ENCODE measurements at regions not wholly inside any gene's neighbourhood (a gene's known extent, or its start where the extent isn't known, plus 50 kb on each side); places are given as distances from the start of the nearest gene placed in this dataset.

DNA sequence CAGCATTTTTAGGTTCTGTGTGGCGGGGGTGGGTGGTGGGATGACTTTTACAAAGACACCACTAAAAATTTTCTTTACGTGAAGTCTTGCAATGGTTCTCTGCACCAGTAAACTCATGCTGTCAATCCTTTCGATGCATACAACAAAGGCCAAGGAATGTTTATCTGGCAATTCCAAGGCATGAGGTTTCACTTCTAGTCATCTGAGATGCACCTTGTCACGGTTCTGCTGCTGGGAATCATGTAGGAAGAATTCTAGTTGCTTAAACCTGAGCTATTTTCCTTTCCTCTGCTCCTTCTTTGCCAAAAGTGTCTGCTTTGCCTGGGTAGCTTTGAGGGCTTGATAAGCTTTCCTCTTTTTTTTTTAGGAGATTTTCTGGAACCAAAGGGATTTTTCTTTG is 1204.5 kb upstream of the SEMA6A start:
- Histone ChIP-seq H2AFZ (no peak overlapping the region), H3K27me3 (ENCODE audit: insufficient read depth, low read depth) (peaks cover 6% of the 10 kb centered on the region; the same call in 1 of the 2 replicates), H3K79me2 (ENCODE audit: low read depth) (no peaks in the 10 kb centered on the region), H3K36me3 (ENCODE audit: low read depth) (no peaks in the 10 kb centered on the region), H3K27ac (no peak overlapping the region), H3K9me2 (ENCODE audit: insufficient read depth) (no peaks in the 10 kb centered on the region), H3K4me1 (replicated peaks; ENCODE audit: insufficient read depth) (no peaks in the 10 kb centered on the region), H4K20me1 (ENCODE audit: insufficient read depth) (no peaks in the 10 kb centered on the region), H3K9me3 (ENCODE audit: insufficient read depth, low read depth) (no peaks in the 10 kb centered on the region), H3F3A (ENCODE audit: insufficient read depth, low read depth) (no peaks in the 10 kb centered on the region), H3K4me2 (no peak overlapping the region), H3K4me3 (no peak overlapping the region)
- POLR2A ChIA-PET (ENCODE audit: unreplicated experiment): no interaction called here
- no peak for DNase-seq
- intact Hi-C loops (cut with micrococcal nuclease; ENCODE audit: unreplicated experiment): no loop called here
- no TSS peak for BruUV-seq (replicated peaks)
- no peak for TF ChIP-seq CTCF (conservative IDR thresholded peaks at IDR 0.05)
- TF ChIP-seq EZH2 (IDR thresholded peaks at IDR 0.05; ENCODE audit: low read depth): no peak
- CTCF ChIA-PET: no interaction called here

GRCh38 chr5:117776977-117777376 is 1202.4 kb upstream of the SEMA6A start:
- no peaks in the 10 kb centered on the region for H3K36me3 ChIP-seq (ENCODE audit: low read depth)
- H3K27ac ChIP-seq: no peak overlapping the region
- H4K20me1 ChIP-seq (ENCODE audit: insufficient read depth): no peaks in the 10 kb centered on the region
- no peak for TF ChIP-seq CTCF (conservative IDR thresholded peaks at IDR 0.05)
- no peak for TF ChIP-seq EZH2 (IDR thresholded peaks at IDR 0.05; ENCODE audit: low read depth)
- CTCF ChIA-PET: no interaction called here
- POLR2A ChIA-PET (ENCODE audit: unreplicated experiment): no interaction called here
- peaks cover 6% of the 10 kb centered on the region; the same call in 1 of the 2 replicates for H3K27me3 ChIP-seq (ENCODE audit: insufficient read depth, low read depth)
- no peak for DNase-seq
- no peak overlapping the region for H3K4me2 ChIP-seq
- H3F3A ChIP-seq (ENCODE audit: insufficient read depth, low read depth): no peaks in the 10 kb centered on the region
- no peaks in the 10 kb centered on the region for H3K79me2 ChIP-seq (ENCODE audit: low read depth)
- H2AFZ ChIP-seq: no peak overlapping the region
- intact Hi-C loops (cut with micrococcal nuclease; ENCODE audit: unreplicated experiment): no loop called here
- no TSS peak for BruUV-seq (replicated peaks)
- H3K4me1 ChIP-seq (replicated peaks; ENCODE audit: insufficient read depth): no peaks in the 10 kb centered on the region
- no peaks in the 10 kb centered on the region for H3K9me3 ChIP-seq (ENCODE audit: insufficient read depth, low read depth)
- H3K9me2 ChIP-seq (ENCODE audit: insufficient read depth): no peaks in the 10 kb centered on the region
- H3K4me3 ChIP-seq: no peak overlapping the region

- H3F3A ChIP-seq (ENCODE audit: insufficient read depth, low read depth): no peaks in the 10 kb centered on the region
- POLR2A ChIA-PET (ENCODE audit: unreplicated experiment): no interaction called here
- H3K4me1 ChIP-seq (replicated peaks; ENCODE audit: insufficient read depth): no peaks in the 10 kb centered on the region
- H3K36me3 ChIP-seq (ENCODE audit: low read depth): no peaks in the 10 kb centered on the region
- no peak for TF ChIP-seq EZH2 (IDR thresholded peaks at IDR 0.05; ENCODE audit: low read depth)
- TF ChIP-seq CTCF (conservative IDR thresholded peaks at IDR 0.05): no peak
- no peaks in the 10 kb centered on the region for H4K20me1 ChIP-seq (ENCODE audit: insufficient read depth)
- H3K9me2 ChIP-seq (ENCODE audit: insufficient read depth): no peaks in the 10 kb centered on the region
- BruUV-seq (replicated peaks): no TSS peak
- DNase-seq: no peak
- H3K27ac ChIP-seq: no peak overlapping the region
- no peak overlapping the region for H3K4me3 ChIP-seq
- no peak overlapping the region for H3K4me2 ChIP-seq
- H3K27me3 ChIP-seq (ENCODE audit: insufficient read depth, low read depth): no peaks in the 10 kb centered on the region
- H2AFZ ChIP-seq: no peak overlapping the region
- no peaks in the 10 kb centered on the region for H3K9me3 ChIP-seq (ENCODE audit: insufficient read depth, low read depth)
- CTCF ChIA-PET: no interaction called here
- intact Hi-C loops (cut with micrococcal nuclease; ENCODE audit: unreplicated experiment): no loop called here
- H3K79me2 ChIP-seq (ENCODE audit: low read depth): no peaks in the 10 kb centered on the region
These were observed 1195.3 kb upstream of the SEMA6A start for GRCh38 chr5:117769877-117770276.
